GM12873 (cell line): ENCODE measurements at regions not wholly inside any gene's neighbourhood (a gene's known extent, or its start where the extent isn't known, plus 50 kb on each side); places are given as distances from the start of the nearest gene placed in this dataset.

Experiments used
- CTCF ChIP-seq: IDR thresholded peaks from 2 replicates; pipeline ENCODE4 v1.5.1; 2012; ENCODE audit warnings: low read depth, mild to moderate bottlenecking, moderate library complexity, low read length, control low read depth; ENCODE audit not compliant: insufficient read depth; ENCODE audit errors: missing control alignments

GRCh38 chr5:35297755-35298154, 67.5 kb upstream of the PRLR start:
- no peak for TF ChIP-seq CTCF

- TF ChIP-seq CTCF = no peak
These were observed 64.7 kb upstream of the PRLR start for GRCh38 chr5:35294976-35295375.

DNA sequence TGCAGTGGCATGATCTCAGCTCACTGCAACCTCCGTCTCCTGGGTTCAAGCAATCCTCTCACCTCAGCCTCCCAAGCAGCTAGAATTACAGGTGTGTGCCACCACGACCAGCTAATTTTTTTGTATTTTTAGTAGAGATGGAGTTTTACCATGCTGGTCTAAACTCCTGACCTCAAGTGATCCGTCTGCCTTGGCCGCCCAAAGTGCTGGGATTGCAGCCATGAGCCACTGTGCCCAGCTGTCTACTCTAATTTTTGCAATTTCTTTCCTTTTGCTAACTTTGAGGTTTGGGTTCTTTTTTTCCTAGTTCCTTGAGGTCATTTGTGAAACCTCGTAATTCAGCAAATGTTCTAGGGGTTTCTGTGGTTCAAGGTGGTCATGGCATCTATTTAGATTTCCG, 63.7 kb upstream of the PRLR start:
- no peak for TF ChIP-seq CTCF

DNA sequence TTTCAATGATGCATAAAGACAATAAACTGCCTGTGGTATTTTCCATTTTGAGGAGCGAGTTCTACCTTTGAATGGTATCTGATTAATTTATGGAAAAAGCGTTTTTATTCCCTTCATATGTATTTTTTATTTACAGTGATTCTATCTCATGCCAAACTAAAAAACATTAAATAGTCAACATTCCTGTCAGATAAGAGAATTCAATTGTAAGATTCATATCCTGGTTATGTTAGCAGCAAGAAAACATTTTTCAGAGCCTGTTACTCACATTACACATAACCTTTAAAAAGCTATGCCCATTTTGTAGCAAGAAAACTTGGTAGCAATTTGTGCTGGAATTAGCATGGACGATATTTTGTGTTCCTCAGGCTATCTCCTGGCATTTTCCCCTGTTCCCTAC, 55.1 kb upstream of the PRLR start:
- TF ChIP-seq CTCF = no peak

GRCh38 chr5:35285011-35285410, 54.7 kb upstream of the PRLR start:
- no peak for TF ChIP-seq CTCF

GRCh38 chr5:35284364-35284763, 54.1 kb upstream of the PRLR start:
- TF ChIP-seq CTCF = no peak

- no peak for TF ChIP-seq CTCF
These were observed 52.5 kb upstream of the PRLR start for GRCh38 chr5:35282810-35283209.

DNA sequence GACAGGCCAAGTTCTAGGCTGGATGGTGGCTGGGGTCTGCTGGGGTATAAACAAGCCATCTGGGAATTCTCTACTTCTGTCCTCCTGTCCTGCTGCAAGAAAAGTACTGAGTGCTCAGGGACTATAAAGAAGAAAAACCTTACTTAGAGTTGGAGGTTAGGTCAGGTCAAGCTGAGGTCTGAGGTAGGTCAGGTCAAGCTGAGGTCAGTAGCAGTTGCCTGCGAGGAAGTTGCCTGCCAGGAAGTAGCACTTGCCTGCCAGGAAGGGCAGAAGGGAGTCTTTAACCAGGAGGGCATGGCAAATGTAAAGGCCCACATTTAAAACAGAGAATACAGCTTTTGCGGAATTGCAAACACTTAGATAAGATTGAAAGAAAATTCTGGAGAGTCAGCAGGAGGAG, 51.3 kb upstream of the PRLR start:
- TF ChIP-seq CTCF = no peak
